GM23338 (cell line): ENCODE measurements at regions not wholly inside any gene's neighbourhood (a gene's known extent, or its start where the extent isn't known, plus 50 kb on each side); places are given as distances from the start of the nearest gene placed in this dataset.

Experiments used
- ATAC-seq: fragments of 200-7000 bp; cut with Tn5 transposase; 3 replicates; pipeline ENCODE4 v1.9.1; 2020
- DNase-seq: peaks from one replicate; pipeline ENCODE4 v3.0.0-alpha.2; 2015; ENCODE audit warnings: low spot score
- H2AFZ ChIP-seq: fragments of 200-600 bp; sonication (generic); 2 replicates; pipeline ENCODE4 v1.8.0; 2016; ENCODE audit warnings: antibody characterized with exemption, mild to moderate bottlenecking, moderate library complexity
- H3F3A ChIP-seq: fragments of 200-600 bp; sonication (generic); replicated peaks from 2 replicates; pipeline ENCODE4 v1.8.0; 2017; ENCODE audit warnings: antibody characterized with exemption, mixed run types, low read depth
- H3K27ac ChIP-seq: fragments of 200-600 bp; sonication (generic); 2 replicates; pipeline ENCODE4 v1.6.1; 2016; ENCODE audit warnings: low read depth
- H3K27me3 ChIP-seq: fragments of 200-600 bp; sonication (generic); 2 replicates; pipeline ENCODE4 v1.8.0; 2016; ENCODE audit warnings: mild to moderate bottlenecking, mixed run types, moderate library complexity; ENCODE audit not compliant: insufficient read depth
- H3K36me3 ChIP-seq: fragments of 200-600 bp; sonication (generic); 2 replicates; pipeline ENCODE4 v1.8.0; 2016; ENCODE audit warnings: mild to moderate bottlenecking; ENCODE audit not compliant: insufficient read depth
- H3K4me1 ChIP-seq: fragments of 200-600 bp; sonication (generic); 2 replicates; pipeline ENCODE4 v1.8.0; 2016; ENCODE audit warnings: mild to moderate bottlenecking, moderate library complexity; ENCODE audit not compliant: insufficient read depth
- H3K4me2 ChIP-seq: fragments of 200-600 bp; sonication (generic); 2 replicates; pipeline ENCODE4 v1.7.1; 2017; ENCODE audit warnings: mixed run types
- H3K4me3 ChIP-seq: fragments of 200-600 bp; sonication (generic); 2 replicates; pipeline ENCODE4 v1.6.1; 2016; ENCODE audit warnings: mixed run types
- H3K79me2 ChIP-seq: fragments of 200-600 bp; sonication (generic); replicated peaks from 2 replicates; pipeline ENCODE4 v1.8.0; 2017; ENCODE audit warnings: mild to moderate bottlenecking; ENCODE audit not compliant: insufficient read depth
- H3K9me2 ChIP-seq: fragments of 200-600 bp; sonication (generic); 2 replicates; pipeline ENCODE4 v1.8.0; 2017; ENCODE audit not compliant: insufficient read depth
- H4K20me1 ChIP-seq: fragments of 200-600 bp; sonication (generic); replicated peaks from 2 replicates; pipeline ENCODE4 v1.8.0; 2017; ENCODE audit warnings: mild to moderate bottlenecking; ENCODE audit not compliant: insufficient read depth
- H3K27ac Mint-ChIP-seq: 2 replicates; pipeline ENCODE4 v1.8.0; 2020; ENCODE audit warnings: inconsistent platforms, mild to moderate bottlenecking, moderate library complexity, mixed read lengths
- H3K27me3 Mint-ChIP-seq: 3 replicates; pipeline ENCODE4 v1.8.0; 2022; ENCODE audit warnings: low read depth, mild to moderate bottlenecking, moderate library complexity, mixed read lengths, inconsistent platforms; ENCODE audit not compliant: insufficient read depth, poor library complexity
- H3K36me3 Mint-ChIP-seq: 3 replicates; pipeline ENCODE4 v1.8.0; 2021; ENCODE audit warnings: low read depth, mild to moderate bottlenecking, inconsistent platforms, moderate library complexity, mixed read lengths
- H3K4me1 Mint-ChIP-seq: 3 replicates; pipeline ENCODE4 v1.8.0; 2020; ENCODE audit warnings: mild to moderate bottlenecking, inconsistent platforms, mixed read lengths
- H3K4me3 Mint-ChIP-seq: 3 replicates; pipeline ENCODE4 v1.8.0; 2021; ENCODE audit warnings: moderate library complexity, mild to moderate bottlenecking, inconsistent platforms, mixed read lengths
- H3K9me3 Mint-ChIP-seq: 3 replicates; pipeline ENCODE4 v1.8.0; 2020; ENCODE audit warnings: moderate library complexity, mild to moderate bottlenecking, inconsistent platforms, mixed read lengths
- CREB1 ChIP-seq: fragments of 250-450 bp; sonication (Bioruptor Pico); IDR thresholded peaks from 2 replicates; pipeline ENCODE4 v1.5.0; 2020; ENCODE audit warnings: low read depth, mild to moderate bottlenecking, moderate library complexity
- CTCF ChIP-seq, 2 experiments: fragments of 200-600 bp in 1 of 2; sonication (generic) in 1 of 2; conservative IDR thresholded peaks; 2 replicates each; pipeline versions ENCODE4 v1.5.1 to v1.6.1; 2016 to 2017; ENCODE audit warnings: antibody characterized with exemption in 2 of 2, low read depth in 2 of 2, mild to moderate bottlenecking in 2 of 2, moderate library complexity in 1 of 2
- ETS1 ChIP-seq: IDR thresholded peaks from 2 replicates; pipeline ENCODE4 v1.6.1; 2016; ENCODE audit warnings: antibody characterized with exemption
- EZH2 ChIP-seq: fragments of 200-600 bp; sonication (generic); IDR thresholded peaks from one replicate; pipeline ENCODE4 v1.8.0; 2017; ENCODE audit warnings: antibody characterized with exemption, mild to moderate bottlenecking, low read depth; ENCODE audit not compliant: unreplicated experiment
- EZH2phosphoT487 ChIP-seq: fragments of 200-600 bp; sonication (generic); IDR thresholded peaks from one replicate; pipeline ENCODE4 v1.8.1; 2018; ENCODE audit warnings: antibody characterized with exemption; ENCODE audit not compliant: unreplicated experiment
- POLR2AphosphoS5 ChIP-seq: IDR thresholded peaks from 2 replicates; pipeline ENCODE4 v1.6.1; 2016; ENCODE audit warnings: antibody characterized with exemption, low read depth
- STAT1 ChIP-seq: IDR thresholded peaks from one replicate; pipeline ENCODE4 v1.6.1; 2016; ENCODE audit warnings: antibody characterized with exemption; ENCODE audit not compliant: unreplicated experiment
- ZNF331 ChIP-seq: fragments of 250-450 bp; sonication (Bioruptor Pico); IDR thresholded peaks from 2 replicates; pipeline ENCODE4 v1.5.0; 2020; ENCODE audit warnings: low read depth, mild to moderate bottlenecking, moderate library complexity
- ZNF462 ChIP-seq: fragments of 250-450 bp; sonication (Bioruptor Pico); IDR thresholded peaks from 2 replicates; pipeline ENCODE4 v1.5.0; 2020; ENCODE audit warnings: mild to moderate bottlenecking, moderate library complexity

GRCh38 chr20:12453711-12454110 is 536.0 kb downstream of the BTBD3 start:
- Mint-ChIP-seq H3K9me3 (peaks cover 32% of the 10 kb centered on the region), H3K4me3 (no peak overlapping the region), H3K36me3 (peaks cover 28% of the 10 kb centered on the region), H3K27ac (no peak overlapping the region), H3K4me1 (no peaks in the 10 kb centered on the region), H3K27me3 (no peaks in the 10 kb centered on the region)
- Histone ChIP-seq H3K4me3 (no peak overlapping the region), H4K20me1 (no peaks in the 10 kb centered on the region), H3K4me1 (no peaks in the 10 kb centered on the region), H3K4me2 (no peak overlapping the region), H3K27ac (no peak overlapping the region), H3K79me2 (no peaks in the 10 kb centered on the region), H3K36me3 (peaks cover 4% of the 10 kb centered on the region; the same call in 1 of the 2 replicates), H3K9me2 (peaks cover 3% of the 10 kb centered on the region; the same call in 1 of the 2 replicates), H3F3A (no peaks in the 10 kb centered on the region), H3K27me3 (no peaks in the 10 kb centered on the region), H2AFZ (no peak overlapping the region)
- no peak for ATAC-seq
- no peak for DNase-seq
- TF ChIP-seq CREB1 (CRISPR knock-in tag), result no peak
- no peak for TF ChIP-seq STAT1
- no peak for TF ChIP-seq EZH2
- no peak for TF ChIP-seq ZNF331 (CRISPR knock-in tag)
- no peak for TF ChIP-seq POLR2AphosphoS5
- TF ChIP-seq ZNF462 (CRISPR knock-in tag), result no peak
- TF ChIP-seq EZH2phosphoT487, result no peak

- no peak overlapping the region for H3K4me3 Mint-ChIP-seq
- Histone ChIP-seq H3K4me2 (no peak overlapping the region), H3K4me1 (no peaks in the 10 kb centered on the region), H4K20me1 (no peaks in the 10 kb centered on the region), H3K27ac (no peak overlapping the region), H3K9me2 (no peaks in the 10 kb centered on the region), H3K36me3 (peaks cover 4% of the 10 kb centered on the region; the same call in 1 of the 2 replicates), H3K27me3 (no peaks in the 10 kb centered on the region), H3F3A (no peaks in the 10 kb centered on the region), H2AFZ (no peak overlapping the region), H3K4me3 (no peak overlapping the region), H3K79me2 (no peaks in the 10 kb centered on the region)
- H3K27ac Mint-ChIP-seq, result no peak overlapping the region
- no peaks in the 10 kb centered on the region for H3K4me1 Mint-ChIP-seq
- peaks cover 16% of the 10 kb centered on the region; the same call in 2 of the 3 replicates for H3K36me3 Mint-ChIP-seq
- ATAC-seq, result no peak
- H3K9me3 Mint-ChIP-seq, result peaks cover 19% of the 10 kb centered on the region
- no peak for DNase-seq
- no peaks in the 10 kb centered on the region for H3K27me3 Mint-ChIP-seq
- TF ChIP-seq EZH2, result no peak
- no peak for TF ChIP-seq CREB1 (CRISPR knock-in tag)
- no peak for TF ChIP-seq CTCF (conservative IDR thresholded peaks at IDR 0.05; ENCODE audit: low read depth in 2 of 2)
- TF ChIP-seq ETS1, result no peak
- no peak for TF ChIP-seq EZH2phosphoT487
- no peak for TF ChIP-seq POLR2AphosphoS5
- no peak for TF ChIP-seq ZNF331 (CRISPR knock-in tag)
Observed at GRCh38 chr20:12455148-12455547, 537.5 kb downstream of the BTBD3 start.
